Neural progenitor cell (in vitro differentiated cells): ENCODE measurements at regions not wholly inside any gene's neighbourhood (a gene's known extent, or its start where the extent isn't known, plus 50 kb on each side); places are given as distances from the start of the nearest gene placed in this dataset.

Source experiments
- DNase-seq: peaks from one replicate; pipeline ENCODE4 v3.0.0-alpha.2; 2016; ENCODE audit warnings: low spot score
- H2AFZ ChIP-seq: fragments of 200-600 bp; sonication (generic); replicated peaks from 2 replicates; pipeline ENCODE4 v1.6.1; 2016; ENCODE audit warnings: antibody characterized with exemption
- H3F3A ChIP-seq: fragments of 200-600 bp; sonication (generic); 2 replicates; pipeline ENCODE4 v1.6.1; 2016; ENCODE audit warnings: antibody characterized with exemption, low read depth
- H3K27ac ChIP-seq: fragments of 200-600 bp; sonication (generic); 2 replicates; pipeline ENCODE4 v1.5.1; 2016; ENCODE audit warnings: mild to moderate bottlenecking
- H3K27me3 ChIP-seq: fragments of 200-600 bp; sonication (generic); 2 replicates; pipeline ENCODE4 v1.6.1; 2016; ENCODE audit warnings: mild to moderate bottlenecking, moderate library complexity
- H3K36me3 ChIP-seq: fragments of 200-600 bp; sonication (generic); 2 replicates; pipeline ENCODE4 v1.5.1; 2016
- H3K4me1 ChIP-seq: fragments of 200-600 bp; sonication (generic); 2 replicates; pipeline ENCODE4 v1.6.1; 2016; ENCODE audit warnings: mixed run types
- H3K4me2 ChIP-seq: fragments of 200-600 bp; sonication (generic); 2 replicates; pipeline ENCODE4 v1.6.1; 2016
- H3K4me3 ChIP-seq: fragments of 200-600 bp; sonication (generic); 2 replicates; pipeline ENCODE4 v1.5.1; 2016
- H3K79me2 ChIP-seq: fragments of 200-600 bp; sonication (generic); 2 replicates; pipeline ENCODE4 v1.6.1; 2016; ENCODE audit warnings: low read depth
- H3K9ac ChIP-seq: fragments of 200-600 bp; sonication (generic); 2 replicates; pipeline ENCODE4 v1.6.1; 2016
- H3K9me3 ChIP-seq: fragments of 200-600 bp; sonication (generic); 2 replicates; pipeline ENCODE4 v1.5.1; 2016; ENCODE audit warnings: low read depth
- H4K20me1 ChIP-seq: fragments of 200-600 bp; sonication (generic); 2 replicates; pipeline ENCODE4 v1.6.1; 2016; ENCODE audit warnings: low read depth
- H3K27ac Mint-ChIP-seq: 3 replicates; pipeline ENCODE4 v1.8.0; 2021; ENCODE audit warnings: mixed read lengths
- H3K27me3 Mint-ChIP-seq: 2 replicates; pipeline ENCODE4 v1.8.0; 2022; ENCODE audit warnings: low read depth, mild to moderate bottlenecking, inconsistent platforms, moderate library complexity, mixed read lengths; ENCODE audit not compliant: insufficient read depth
- H3K36me3 Mint-ChIP-seq: 3 replicates; pipeline ENCODE4 v1.8.0; 2021; ENCODE audit warnings: mixed read lengths
- H3K4me1 Mint-ChIP-seq: 3 replicates; pipeline ENCODE4 v1.8.0; 2021; ENCODE audit warnings: mixed read lengths
- H3K4me3 Mint-ChIP-seq: 3 replicates; pipeline ENCODE4 v1.8.0; 2021; ENCODE audit warnings: mild to moderate bottlenecking, moderate library complexity, mixed read lengths
- H3K9me3 Mint-ChIP-seq: 3 replicates; pipeline ENCODE4 v1.8.0; 2020; ENCODE audit warnings: mixed read lengths
- EZH2 ChIP-seq: fragments of 200-600 bp; sonication (generic); IDR thresholded peaks from 2 replicates; pipeline ENCODE4 v1.6.1; 2017; ENCODE audit warnings: antibody characterized with exemption, mild to moderate bottlenecking, moderate library complexity
- EZH2phosphoT487 ChIP-seq: fragments of 200-600 bp; sonication (generic); IDR thresholded peaks from 2 replicates; pipeline ENCODE4 v1.6.1; 2017; ENCODE audit warnings: antibody characterized with exemption
- TF ChIP-seq, protein P1 (sequence below): fragments of 200-600 bp; sonication (generic); IDR thresholded peaks from 2 replicates; pipeline ENCODE4 v1.5.1; 2017; ENCODE audit warnings: antibody characterized with exemption, mild to moderate bottlenecking

DNA sequence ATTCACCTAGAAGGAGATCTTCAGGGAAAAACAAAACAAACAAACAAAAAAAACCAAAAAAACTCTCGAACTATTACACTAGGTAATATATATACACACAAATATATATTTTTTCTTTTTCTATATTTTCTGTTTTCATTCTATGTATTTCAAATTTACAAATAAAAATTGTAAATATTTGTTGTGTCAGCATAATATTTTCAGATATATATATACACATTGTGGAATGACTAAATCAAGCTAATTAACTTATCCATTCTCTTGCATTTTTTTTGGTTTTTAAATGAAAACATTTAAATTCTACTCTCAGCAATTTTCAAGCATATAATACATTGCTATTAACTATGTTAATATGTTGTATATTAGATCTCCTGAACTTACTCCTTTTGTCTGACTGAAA lies 762.0 kb upstream of the PCDH10 start:
- Mint-ChIP-seq H3K4me1 (no peaks in the 10 kb centered on the region), H3K4me3 (no peak overlapping the region), H3K36me3 (no peaks in the 10 kb centered on the region), H3K9me3 (no peaks in the 10 kb centered on the region), H3K27me3 (no peaks in the 10 kb centered on the region), H3K27ac (no peak overlapping the region)
- Histone ChIP-seq H3K4me3 (no peak overlapping the region), H3K4me1 (no peaks in the 10 kb centered on the region), H3K79me2 (no peaks in the 10 kb centered on the region), H3K27ac (no peak overlapping the region), H3K27me3 (no peaks in the 10 kb centered on the region), H2AFZ (no peak overlapping the region), H3F3A (no peaks in the 10 kb centered on the region), H3K4me2 (no peak overlapping the region), H3K9me3 (no peaks in the 10 kb centered on the region), H3K9ac (no peak overlapping the region), H4K20me1 (no peaks in the 10 kb centered on the region), H3K36me3 (no peaks in the 10 kb centered on the region)
- no peak for TF ChIP-seq EZH2phosphoT487
- TF ChIP-seq, protein P1, sequence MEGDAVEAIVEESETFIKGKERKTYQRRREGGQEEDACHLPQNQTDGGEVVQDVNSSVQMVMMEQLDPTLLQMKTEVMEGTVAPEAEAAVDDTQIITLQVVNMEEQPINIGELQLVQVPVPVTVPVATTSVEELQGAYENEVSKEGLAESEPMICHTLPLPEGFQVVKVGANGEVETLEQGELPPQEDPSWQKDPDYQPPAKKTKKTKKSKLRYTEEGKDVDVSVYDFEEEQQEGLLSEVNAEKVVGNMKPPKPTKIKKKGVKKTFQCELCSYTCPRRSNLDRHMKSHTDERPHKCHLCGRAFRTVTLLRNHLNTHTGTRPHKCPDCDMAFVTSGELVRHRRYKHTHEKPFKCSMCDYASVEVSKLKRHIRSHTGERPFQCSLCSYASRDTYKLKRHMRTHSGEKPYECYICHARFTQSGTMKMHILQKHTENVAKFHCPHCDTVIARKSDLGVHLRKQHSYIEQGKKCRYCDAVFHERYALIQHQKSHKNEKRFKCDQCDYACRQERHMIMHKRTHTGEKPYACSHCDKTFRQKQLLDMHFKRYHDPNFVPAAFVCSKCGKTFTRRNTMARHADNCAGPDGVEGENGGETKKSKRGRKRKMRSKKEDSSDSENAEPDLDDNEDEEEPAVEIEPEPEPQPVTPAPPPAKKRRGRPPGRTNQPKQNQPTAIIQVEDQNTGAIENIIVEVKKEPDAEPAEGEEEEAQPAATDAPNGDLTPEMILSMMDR = no peak
- no peak for TF ChIP-seq EZH2
- no peak for DNase-seq

DNA sequence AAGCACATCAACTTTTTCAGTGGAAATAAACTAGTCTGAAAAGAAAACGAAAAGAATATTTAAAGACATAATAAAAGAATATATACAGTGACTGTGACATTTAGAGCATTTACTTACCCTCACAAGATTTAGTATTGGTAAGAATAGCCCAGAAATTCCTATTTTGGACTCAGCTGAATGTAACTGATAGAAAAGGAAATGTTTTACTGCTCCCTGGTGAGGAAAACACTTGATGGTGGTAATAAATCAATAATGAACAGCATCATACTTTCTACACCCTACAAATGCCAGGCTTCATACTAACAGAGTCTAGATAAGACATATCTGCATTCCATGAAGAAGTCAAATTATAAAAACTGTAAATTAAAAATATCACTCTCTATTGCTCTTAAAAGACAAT lies 753.5 kb upstream of the PCDH10 start:
- H3K4me1 ChIP-seq = no peaks in the 10 kb centered on the region
- no peaks in the 10 kb centered on the region for H3K27me3 ChIP-seq
- H3K79me2 ChIP-seq = no peaks in the 10 kb centered on the region
- H3F3A ChIP-seq = no peaks in the 10 kb centered on the region
- H3K4me1 Mint-ChIP-seq = no peaks in the 10 kb centered on the region
- H3K4me3 ChIP-seq = no peak overlapping the region
- DNase-seq = no peak
- H2AFZ ChIP-seq = no peak overlapping the region
- no peaks in the 10 kb centered on the region for H3K9me3 Mint-ChIP-seq
- H4K20me1 ChIP-seq = no peaks in the 10 kb centered on the region
- H3K36me3 ChIP-seq = no peaks in the 10 kb centered on the region
- no peak overlapping the region for H3K27ac Mint-ChIP-seq
- H3K27me3 Mint-ChIP-seq = no peaks in the 10 kb centered on the region
- no peak overlapping the region for H3K4me2 ChIP-seq
- H3K27ac ChIP-seq = no peak overlapping the region
- TF ChIP-seq, protein P1 = no peak
- TF ChIP-seq EZH2phosphoT487 (no peak), EZH2 (no peak)
- H3K9ac ChIP-seq = no peak overlapping the region
- H3K4me3 Mint-ChIP-seq = no peak overlapping the region
- H3K9me3 ChIP-seq = no peaks in the 10 kb centered on the region
- no peaks in the 10 kb centered on the region for H3K36me3 Mint-ChIP-seq

DNA sequence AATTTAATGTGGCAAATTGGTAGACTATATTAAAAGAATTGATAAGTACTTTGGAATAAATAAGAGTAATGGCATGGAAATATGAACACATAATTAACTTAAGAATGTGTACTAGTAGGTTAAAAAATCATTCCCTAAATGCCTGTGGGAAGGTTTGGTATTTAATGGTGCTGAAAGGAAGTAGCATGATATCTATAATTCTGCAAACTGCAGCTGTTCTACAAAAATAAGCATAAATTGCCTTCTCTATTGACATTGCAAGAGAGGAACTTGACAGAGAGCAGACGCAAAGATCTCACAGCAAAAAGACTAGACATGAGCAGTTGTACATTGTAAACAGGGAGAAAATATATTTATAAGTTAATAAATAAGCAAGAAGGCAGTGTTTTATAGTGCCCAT lies 752.5 kb upstream of the PCDH10 start:
- Mint-ChIP-seq H3K4me3 (no peak overlapping the region), H3K36me3 (no peaks in the 10 kb centered on the region), H3K4me1 (no peaks in the 10 kb centered on the region), H3K27me3 (no peaks in the 10 kb centered on the region), H3K9me3 (no peaks in the 10 kb centered on the region), H3K27ac (no peak overlapping the region)
- no peaks in the 10 kb centered on the region for H4K20me1 ChIP-seq
- no peaks in the 10 kb centered on the region for H3K79me2 ChIP-seq
- TF ChIP-seq EZH2 (no peak), EZH2phosphoT487 (no peak)
- TF ChIP-seq, protein P1 = no peak
- no peak overlapping the region for H3K9ac ChIP-seq
- H3K36me3 ChIP-seq = no peaks in the 10 kb centered on the region
- no peak overlapping the region for H3K27ac ChIP-seq
- H3K4me1 ChIP-seq = no peaks in the 10 kb centered on the region
- no peaks in the 10 kb centered on the region for H3F3A ChIP-seq
- H3K4me3 ChIP-seq = no peak overlapping the region
- H3K27me3 ChIP-seq = no peaks in the 10 kb centered on the region
- H2AFZ ChIP-seq = no peak overlapping the region
- no peak overlapping the region for H3K4me2 ChIP-seq
- H3K9me3 ChIP-seq = no peaks in the 10 kb centered on the region
- DNase-seq = no peak

DNA sequence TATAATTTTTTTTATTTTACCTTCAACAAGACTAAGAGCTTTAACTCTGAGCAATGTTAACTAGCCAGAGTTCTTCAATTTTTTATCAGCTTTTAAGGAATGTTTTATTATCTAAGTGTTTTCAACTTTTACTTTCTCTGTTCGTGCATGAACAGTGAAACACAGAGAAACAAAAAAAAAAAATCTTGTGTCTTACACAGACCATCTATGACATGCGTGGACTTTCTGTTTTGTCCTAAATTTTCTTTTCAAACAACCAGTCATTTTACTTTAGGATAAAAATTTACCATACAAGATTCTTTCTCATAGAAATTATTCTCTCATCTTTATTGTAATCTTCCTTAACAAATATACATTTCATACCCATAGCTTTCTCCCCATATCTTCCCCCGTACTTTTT lies 731.9 kb upstream of the PCDH10 start:
- Histone ChIP-seq H2AFZ (no peak overlapping the region), H3K9ac (no peak overlapping the region), H3K36me3 (no peaks in the 10 kb centered on the region), H3K4me2 (no peak overlapping the region), H3K4me1 (no peaks in the 10 kb centered on the region), H3K27me3 (no peaks in the 10 kb centered on the region), H3K79me2 (no peaks in the 10 kb centered on the region), H3F3A (no peaks in the 10 kb centered on the region), H3K27ac (no peak overlapping the region), H4K20me1 (no peaks in the 10 kb centered on the region), H3K9me3 (peaks cover 17% of the 10 kb centered on the region), H3K4me3 (no peak overlapping the region)
- Mint-ChIP-seq H3K27ac (no peak overlapping the region), H3K4me1 (no peaks in the 10 kb centered on the region), H3K27me3 (peaks cover 2% of the 10 kb centered on the region), H3K4me3 (no peak overlapping the region), H3K9me3 (peaks cover 36% of the 10 kb centered on the region), H3K36me3 (no peaks in the 10 kb centered on the region)
- TF ChIP-seq EZH2phosphoT487 = no peak
- TF ChIP-seq, protein P1 = no peak
- TF ChIP-seq EZH2 = no peak
- peak; percentile 28 for DNase-seq
